H1 (cell line): ENCODE measurements at regions not wholly inside any gene's neighbourhood (a gene's known extent, or its start where the extent isn't known, plus 50 kb on each side); places are given as distances from the start of the nearest gene placed in this dataset.

ENCODE experiments used
- CTCF ChIA-PET: fragments of 300-600 bp; sonication (Branson Sonifier 250); formaldehyde crosslinking; loops from one replicate; lab custom pipeline; 2021; ENCODE audit not compliant: partially characterized antibody; lab: Charles Lee
- POLR2A ChIA-PET: fragments of 300-600 bp; sonication (Branson Sonifier 250); formaldehyde crosslinking; loops from one replicate; lab custom pipeline; 2021; ENCODE audit warnings: inconsistent platforms; ENCODE audit not compliant: partially characterized antibody; lab: Charles Lee
- DNase-seq, 2 experiments: peaks; one replicate each; pipeline versions ENCODE4 v3.0.0 to v3.0.0-alpha.2; 2010 to 2022; ENCODE audit warnings: low spot score in 2 of 2, low read depth in 1 of 2, mixed read lengths in 1 of 2
- FAIRE-seq: peaks from 2 replicates; lab custom pipeline; 2011; peaks lifted over from hg19 to GRCh38; lab: Jason Lieb, UNC
- H2AFZ ChIP-seq: 2 replicates; pipeline ENCODE4 v1.8.1; 2012; ENCODE audit warnings: low read length, inconsistent platforms
- H2AK5ac ChIP-seq: 2 replicates; pipeline ENCODE4 v1.6.1; 2013; ENCODE audit warnings: low read depth, low read length
- H2BK120ac ChIP-seq: replicated peaks from 2 replicates; pipeline ENCODE3; 2013; ENCODE audit warnings: low read depth, low read length, inconsistent platforms
- H2BK12ac ChIP-seq: 2 replicates; pipeline ENCODE4 v1.6.1; 2013; ENCODE audit warnings: low read depth, low read length
- H2BK15ac ChIP-seq: 2 replicates; pipeline ENCODE4 v1.6.1; 2013; ENCODE audit warnings: low read length
- H2BK20ac ChIP-seq: 2 replicates; pipeline ENCODE4 v1.6.1; 2013; ENCODE audit warnings: low read length
- H2BK5ac ChIP-seq: 2 replicates; pipeline ENCODE4 v1.6.1; 2013; ENCODE audit warnings: low read depth, low read length
- H3K14ac ChIP-seq: 2 replicates; pipeline ENCODE4 v1.6.1; 2013; ENCODE audit warnings: inconsistent platforms; ENCODE audit not compliant: insufficient read length
- H3K18ac ChIP-seq: 2 replicates; pipeline ENCODE4 v1.6.1; 2013; ENCODE audit warnings: low read length; ENCODE audit errors: extremely low read depth
- H3K23ac ChIP-seq: 2 replicates; pipeline ENCODE4 v1.6.1; 2013; ENCODE audit warnings: inconsistent platforms; ENCODE audit not compliant: insufficient read length
- H3K23me2 ChIP-seq: 2 replicates; pipeline ENCODE4 v1.6.1; 2013; ENCODE audit warnings: low read depth, low read length
- H3K27ac ChIP-seq: 2 replicates; pipeline ENCODE4 v1.6.1; 2011; ENCODE audit warnings: low read depth, low read length, inconsistent platforms
- H3K27me3 ChIP-seq, 4 experiments: replicated peaks in 1 of 4; 1 replicate in 1 of 4; 2 replicates in 3 of 4; pipeline versions ENCODE4 v1.6.1 to v1.8.1; 2011 to 2013; ENCODE audit warnings: low read length in 3 of 4, mild to moderate bottlenecking in 3 of 4, inconsistent platforms in 2 of 4, mixed read lengths in 2 of 4, moderate library complexity in 1 of 4; ENCODE audit not compliant: control insufficient read depth in 3 of 4, insufficient read depth in 3 of 4; ENCODE audit errors: extremely low read depth in 1 of 4
- H3K36me3 ChIP-seq, 4 experiments: 2 replicates each; pipeline versions ENCODE4 v1.6.1 to v1.8.1; 2011 to 2013; ENCODE audit warnings: mild to moderate bottlenecking in 4 of 4, low read length in 3 of 4, moderate library complexity in 2 of 4, control low read depth in 1 of 4, inconsistent platforms in 1 of 4; ENCODE audit not compliant: insufficient read depth in 4 of 4, control insufficient read depth in 2 of 4
- H3K4ac ChIP-seq: replicated peaks from 2 replicates; pipeline ENCODE3; 2013; ENCODE audit warnings: low read length, low read depth, mixed read lengths, inconsistent platforms; ENCODE audit not compliant: insufficient read length
- H3K4me1 ChIP-seq, 4 experiments: replicated peaks in 1 of 4; 1 replicate in 1 of 4; 2 replicates in 3 of 4; pipeline versions ENCODE4 v1.6.1 to v1.8.1; 2011 to 2013; ENCODE audit warnings: low read length in 3 of 4, inconsistent platforms in 2 of 4, mixed read lengths in 1 of 4; ENCODE audit not compliant: insufficient read depth in 4 of 4, control insufficient read depth in 3 of 4
- H3K4me2 ChIP-seq, 2 experiments: 2 replicates each; pipeline versions ENCODE4 v1.6.1 to v1.8.1; 2011 to 2013; ENCODE audit warnings: low read depth in 2 of 2, low read length in 2 of 2, control low read depth in 1 of 2, inconsistent platforms in 1 of 2, mild to moderate bottlenecking in 1 of 2; ENCODE audit not compliant: insufficient read depth in 1 of 2
- H3K4me3 ChIP-seq, 4 experiments: fragments of 200-600, 300-600 bp in 1 of 4; sonication (generic), shearing (Covaris generic), sonication (Bioruptor Twin) in 1 of 4; 2 replicates each; pipeline versions ENCODE4 v1.5.1 to v1.8.1; 2011 to 2016; ENCODE audit warnings: low read length in 4 of 4, low read depth in 3 of 4, control low read depth in 2 of 4, inconsistent platforms in 2 of 4, mild to moderate bottlenecking in 2 of 4, mixed read lengths in 1 of 4, moderate library complexity in 1 of 4; ENCODE audit not compliant: insufficient read depth in 2 of 4; ENCODE audit errors: extremely low read depth in 1 of 4
- H3K56ac ChIP-seq: replicated peaks from 2 replicates; pipeline ENCODE3; 2013; ENCODE audit warnings: low read depth, mild to moderate bottlenecking, mixed read lengths, low read length, inconsistent platforms; ENCODE audit not compliant: insufficient read length
- H3K79me1 ChIP-seq: 2 replicates; pipeline ENCODE4 v1.6.1; 2013; ENCODE audit warnings: low read depth, low read length, control low read depth
- H3K79me2 ChIP-seq, 2 experiments: 2 replicates each; pipeline versions ENCODE4 v1.6.1 to v1.8.1; 2012 to 2013; ENCODE audit warnings: low read length in 2 of 2, mild to moderate bottlenecking in 2 of 2, inconsistent platforms in 1 of 2; ENCODE audit not compliant: insufficient read depth in 2 of 2, control insufficient read depth in 1 of 2
- H3K9ac ChIP-seq, 4 experiments: replicated peaks in 1 of 4; 1 replicate in 1 of 4; 2 replicates in 3 of 4; pipeline versions ENCODE4 v1.6.1 to v1.8.1; 2011 to 2013; ENCODE audit warnings: low read depth in 3 of 4, low read length in 3 of 4, control low read depth in 2 of 4, mild to moderate bottlenecking in 2 of 4, moderate library complexity in 2 of 4, inconsistent platforms in 1 of 4; ENCODE audit errors: extremely low read depth in 1 of 4
- H3K9me3 ChIP-seq, 2 experiments: 2 replicates each; pipeline versions ENCODE4 v1.6.1 to v1.8.1; 2012 to 2013; ENCODE audit warnings: mild to moderate bottlenecking in 2 of 2, moderate library complexity in 2 of 2, control low read depth in 1 of 2, inconsistent platforms in 1 of 2, low read depth in 1 of 2, low read length in 1 of 2, mixed read lengths in 1 of 2; ENCODE audit not compliant: insufficient read depth in 2 of 2
- H4K20me1 ChIP-seq, 2 experiments: replicated peaks in 1 of 2; 2 replicates each; pipeline versions ENCODE3 to v1.8.1; 2011 to 2013; ENCODE audit warnings: inconsistent platforms in 2 of 2, low read length in 2 of 2, mild to moderate bottlenecking in 1 of 2; ENCODE audit not compliant: insufficient read depth in 2 of 2, control insufficient read depth in 1 of 2
- H4K5ac ChIP-seq: 2 replicates; pipeline ENCODE4 v1.6.1; 2013; ENCODE audit warnings: low read length, low read depth, mixed read lengths, inconsistent platforms; ENCODE audit not compliant: insufficient read length
- H4K8ac ChIP-seq: 2 replicates; pipeline ENCODE4 v1.8.0; 2013; ENCODE audit warnings: mild to moderate bottlenecking, moderate library complexity, low read length, inconsistent platforms; ENCODE audit not compliant: insufficient read depth; ENCODE audit errors: extremely low read depth
- H4K91ac ChIP-seq: replicated peaks from 2 replicates; pipeline ENCODE3; 2013; ENCODE audit warnings: low read length, mixed read lengths, inconsistent platforms; ENCODE audit not compliant: insufficient read length
- BCL11A ChIP-seq, 2 experiments: IDR thresholded peaks; one replicate each; pipeline ENCODE4 v1.6.1; 2011; ENCODE audit warnings: low read depth in 2 of 2, low read length in 2 of 2, mild to moderate bottlenecking in 2 of 2
- CBX5 ChIP-seq: fragments of 300-800, 300-1000 bp; sonication (generic); IDR thresholded peaks from 2 replicates; pipeline ENCODE4 v1.7.1; 2016; ENCODE audit warnings: antibody characterized with exemption, low read length, low read depth
- CHD2 ChIP-seq: IDR thresholded peaks from 2 replicates; pipeline ENCODE4 v1.6.1; 2012; ENCODE audit warnings: low read length, improper control_type of control experiment
- EP300 ChIP-seq, 2 experiments: IDR thresholded peaks; 1 replicate in 1 of 2; 2 replicates in 1 of 2; pipeline ENCODE4 v1.6.1; 2011 to 2012; ENCODE audit warnings: low read depth in 2 of 2, low read length in 2 of 2, mild to moderate bottlenecking in 2 of 2, borderline replicate concordance in 1 of 2, inconsistent platforms in 1 of 2, moderate library complexity in 1 of 2
- GABPA ChIP-seq: IDR thresholded peaks from 2 replicates; pipeline ENCODE4 v1.6.1; 2011; ENCODE audit warnings: mild to moderate bottlenecking, low read length, moderate library complexity, borderline replicate concordance; ENCODE audit not compliant: insufficient read depth
- HDAC2 ChIP-seq, 2 experiments: fragments of 300-600 bp in 1 of 2; sonication (generic) in 1 of 2; IDR thresholded peaks; 2 replicates each; pipeline ENCODE4 v1.6.1; 2011 to 2012; ENCODE audit warnings: low read depth in 2 of 2, low read length in 2 of 2, mild to moderate bottlenecking in 2 of 2, moderate library complexity in 2 of 2, borderline replicate concordance in 1 of 2, inconsistent platforms in 1 of 2
- HDAC6 ChIP-seq: IDR thresholded peaks from one replicate; pipeline ENCODE4 v1.7.1; 2012; ENCODE audit warnings: low read depth, mild to moderate bottlenecking, inconsistent platforms, low read length, moderate library complexity
- KDM1A ChIP-seq: fragments of 200-600, 300-600 bp; sonication (generic); IDR thresholded peaks from 2 replicates; pipeline ENCODE4 v1.7.1; 2016; ENCODE audit warnings: mild to moderate bottlenecking, low read length, borderline replicate concordance
- KDM5A ChIP-seq: fragments of 200-600 bp; IDR thresholded peaks from 2 replicates; pipeline ENCODE4 v1.7.1; 2012; ENCODE audit warnings: mild to moderate bottlenecking, low read length, inconsistent platforms, mixed read lengths
- PHF8 ChIP-seq: fragments of 200-600 bp; sonication (generic); conservative IDR thresholded peaks from 2 replicates; pipeline ENCODE4 v1.7.1; 2012; ENCODE audit warnings: low read depth, mild to moderate bottlenecking, inconsistent platforms, low read length, moderate library complexity
- TBP ChIP-seq: IDR thresholded peaks from 2 replicates; pipeline ENCODE4 v1.6.1; 2011; ENCODE audit warnings: low read depth, low read length, improper control_type of control experiment
- TCF12 ChIP-seq: IDR thresholded peaks from 2 replicates; pipeline ENCODE4 v1.6.1; 2011; ENCODE audit warnings: low read depth, mild to moderate bottlenecking, low read length
- TEAD4 ChIP-seq: IDR thresholded peaks from 2 replicates; pipeline ENCODE4 v1.6.1; 2012; ENCODE audit warnings: low read depth, low read length, inconsistent platforms, mixed read lengths
- WGBS, 2 experiments: shearing (Covaris generic) in 1 of 2; methylation state at CpG; one replicate each; pipeline versions ENCODE4 v1.1.6 to v1.1.7; 2013 to 2015; ENCODE audit warnings: low lambda C conversion rate in 2 of 2, mixed read lengths in 2 of 2, inconsistent platforms in 1 of 2, low coverage in 1 of 2, missing lambda C conversion rate in 1 of 2; ENCODE audit not compliant: insufficient replicate concordance in 2 of 2, insufficient coverage in 1 of 2, insufficient read length in 1 of 2; ENCODE audit errors: extremely low coverage in 1 of 2, missing lambda C conversion rate in 1 of 2; 5-methylcytosine and 5-hydroxymethylcytosine counted together

GRCh38 chr10:2128991-2129390 is 391.7 kb upstream of the ADARB2 start (continued):
- no peak for TF ChIP-seq CHD2

GRCh38 chr10:2124135-2124534 is 386.8 kb upstream of the ADARB2 start:
- no peak overlapping the region for H3K27ac ChIP-seq
- no peak overlapping the region for H3K9ac ChIP-seq
- CTCF ChIA-PET: no interaction called here
- H3K4me3 ChIP-seq: no peak overlapping the region
- no peak overlapping the region for H4K8ac ChIP-seq
- DNase-seq: no peak
- H3K36me3 ChIP-seq: no peaks in the 10 kb centered on the region
- no peak overlapping the region for H4K91ac ChIP-seq
- H2AFZ ChIP-seq: no peak overlapping the region
- POLR2A ChIA-PET: no interaction called here
- H2BK120ac ChIP-seq: no peak overlapping the region
- H3K23me2 ChIP-seq: no peaks in the 10 kb centered on the region
- no peak overlapping the region for H3K14ac ChIP-seq
- no peaks in the 10 kb centered on the region for H4K20me1 ChIP-seq
- no peak overlapping the region for H2BK15ac ChIP-seq
- no peak for FAIRE-seq
- no peak overlapping the region for H3K23ac ChIP-seq
- no peak overlapping the region for H3K4ac ChIP-seq
- no peak overlapping the region for H2BK20ac ChIP-seq
- no peaks in the 10 kb centered on the region for H3K9me3 ChIP-seq
- WGBS, 2 experiments: 92% methylated on average over 11 of the region's 11 CpGs; no CpG with 5 or more reads in 1 of the 2 experiments
- H2BK12ac ChIP-seq: no peak overlapping the region
- H3K4me2 ChIP-seq: no peak overlapping the region
- H3K18ac ChIP-seq: no peak overlapping the region
- H3K79me2 ChIP-seq: no peaks in the 10 kb centered on the region
- peaks cover 0 to 1% (median 0%) of the 10 kb centered on the region in 4 experiments; a peak in 1 of 7 replicates for H3K27me3 ChIP-seq
- H3K79me1 ChIP-seq: no peaks in the 10 kb centered on the region
- H4K5ac ChIP-seq: no peak overlapping the region
- H3K4me1 ChIP-seq: no peaks in the 10 kb centered on the region
- no peak overlapping the region for H2BK5ac ChIP-seq
- peak overlapping the region; percentile 56; the same call in 1 of the 2 replicates for H2AK5ac ChIP-seq
- no peak overlapping the region for H3K56ac ChIP-seq
- TF ChIP-seq HDAC6: no peak
- TF ChIP-seq EP300 (IDR thresholded peaks at IDR 0.05; ENCODE audit: borderline replicate concordance in 1 of 2, low read depth in 2 of 2, low read length in 2 of 2): no peak
- no peak for TF ChIP-seq GABPA
- TF ChIP-seq KDM1A: no peak
- no peak for TF ChIP-seq TCF12
- TF ChIP-seq HDAC2 (IDR thresholded peaks at IDR 0.05; ENCODE audit: borderline replicate concordance in 1 of 2, low read depth in 2 of 2, low read length in 2 of 2): no peak
- no peak for TF ChIP-seq TEAD4
- no peak for TF ChIP-seq TBP
- TF ChIP-seq KDM5A: no peak
- TF ChIP-seq BCL11A (IDR thresholded peaks at IDR 0.05; ENCODE audit: low read depth in 2 of 2, low read length in 2 of 2): no peak
- no peak for TF ChIP-seq CBX5
- TF ChIP-seq PHF8: no peak
